ENCODE measurements at regions not wholly inside any gene's neighbourhood (a gene's known extent, or its start where the extent isn't known, plus 50 kb on each side); places are given as distances from the start of the nearest gene placed in this dataset.
"Not testable (repeated sequence)": the region's sequence is repeated elsewhere in the genome, so short reads cannot be mapped to it uniquely, and the experiment has no call there.

- not testable (repeated sequence) for DNase-seq (ENCODE audit: low spot score)
Observed at GRCh38 chr4:9604031-9604892, 160.0 kb downstream of the DEFB131A start.

DNA sequence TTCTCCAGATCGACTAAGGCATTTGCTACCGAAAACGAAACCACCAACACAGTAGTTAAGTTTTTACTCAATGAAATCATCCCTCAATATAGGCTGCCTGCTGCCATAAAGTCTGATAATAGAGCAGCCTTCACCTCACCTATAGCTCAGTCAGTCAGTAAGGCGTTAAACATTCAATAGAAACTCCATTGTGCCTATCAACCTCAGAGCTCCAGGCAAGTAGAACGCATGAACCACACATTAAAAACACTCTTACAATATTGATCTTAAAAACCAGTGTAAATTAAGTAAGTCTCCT lies 160.6 kb downstream of the DEFB131A start:
- DNase-seq (ENCODE audit: low spot score): not testable (repeated sequence)

- no peak for DNase-seq (ENCODE audit: low spot score)
Observed at GRCh38 chr4:9608300-9608699, 164.1 kb downstream of the DEFB131A start.

- DNase-seq (ENCODE audit: low spot score): not testable (repeated sequence)
Observed at GRCh38 chr4:9610321-9610720, 166.1 kb downstream of the DEFB131A start.

- DNase-seq (ENCODE audit: low spot score): no peak
Observed at GRCh38 chr4:9611101-9611500, 166.9 kb downstream of the DEFB131A start.

GRCh38 chr4:9636411-9636810 lies 145.0 kb upstream of the DRD5 start:
- DNase-seq (ENCODE audit: low spot score): not testable (repeated sequence)

GRCh38 chr4:9659678-9660077 lies 121.8 kb upstream of the DRD5 start:
- not testable (repeated sequence) for DNase-seq (ENCODE audit: low spot score)

GRCh38 chr4:9660955-9661354 lies 120.5 kb upstream of the DRD5 start:
- not testable (repeated sequence) for DNase-seq (ENCODE audit: low spot score)

GRCh38 chr4:9670725-9671124 lies 110.7 kb upstream of the DRD5 start:
- not testable (repeated sequence) for DNase-seq (ENCODE audit: low spot score)

- not testable (repeated sequence) for DNase-seq (ENCODE audit: low spot score)
Observed at GRCh38 chr4:9677357-9677756, 104.1 kb upstream of the DRD5 start.

DNA sequence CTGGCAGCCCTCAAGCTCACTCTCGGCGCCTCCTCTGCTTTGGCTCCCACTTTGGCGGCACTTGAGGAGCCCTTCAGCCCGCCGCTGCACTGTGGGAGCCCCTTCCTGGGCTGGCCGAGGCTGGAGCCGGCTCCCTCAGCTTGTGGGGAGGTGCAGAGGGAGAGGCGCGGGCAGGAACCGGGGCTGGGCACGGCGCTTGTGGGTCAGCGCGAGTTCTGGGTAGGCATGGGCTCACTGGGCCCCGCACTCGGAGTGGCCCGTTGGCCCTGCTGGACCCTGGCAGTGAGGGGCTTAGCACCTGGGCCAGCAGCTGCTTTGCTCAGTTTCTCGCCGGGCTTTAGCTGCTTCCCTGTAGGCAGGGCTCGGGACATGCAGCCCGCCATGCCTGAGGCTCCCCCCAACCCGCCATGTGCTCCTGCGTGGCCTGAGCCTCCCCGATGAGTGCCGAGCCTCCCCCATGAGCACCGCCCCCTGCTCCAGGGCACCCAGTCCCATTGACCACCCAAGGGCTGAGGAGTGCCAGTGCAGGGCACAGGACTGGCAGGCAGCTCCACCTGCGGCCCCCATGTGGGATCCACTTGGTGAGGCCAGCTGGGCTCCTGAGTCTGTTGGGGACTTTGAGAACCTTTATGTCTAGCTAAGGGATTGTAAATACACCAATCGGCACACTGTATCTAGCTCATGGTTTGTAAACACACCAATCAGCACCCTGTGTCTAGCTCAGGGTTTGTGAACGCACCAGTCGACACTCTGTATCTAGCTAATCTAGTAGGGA lies 101.5 kb upstream of the DRD5 start:
- DNase-seq (ENCODE audit: low spot score): no peak

DNA sequence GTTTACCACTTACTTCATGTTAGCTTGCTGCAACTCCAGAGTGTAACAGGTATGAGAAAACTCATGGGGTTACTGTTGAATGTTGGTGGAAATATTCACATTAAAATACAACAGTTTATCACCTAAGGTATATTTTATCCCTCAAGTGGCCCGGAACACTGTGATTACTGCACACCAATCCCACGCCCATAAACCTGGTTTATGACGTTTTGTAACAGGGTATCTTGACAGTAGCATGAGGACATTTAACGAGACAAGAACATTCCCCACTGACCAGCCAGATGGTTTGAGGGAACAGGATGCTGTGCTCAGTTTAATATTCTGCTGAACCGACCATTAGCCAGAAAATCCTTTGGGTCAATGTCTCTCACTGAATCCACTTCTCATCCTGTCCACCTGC lies 98.3 kb upstream of the DRD5 start:
- not testable (repeated sequence) for DNase-seq (ENCODE audit: low spot score)

DNA sequence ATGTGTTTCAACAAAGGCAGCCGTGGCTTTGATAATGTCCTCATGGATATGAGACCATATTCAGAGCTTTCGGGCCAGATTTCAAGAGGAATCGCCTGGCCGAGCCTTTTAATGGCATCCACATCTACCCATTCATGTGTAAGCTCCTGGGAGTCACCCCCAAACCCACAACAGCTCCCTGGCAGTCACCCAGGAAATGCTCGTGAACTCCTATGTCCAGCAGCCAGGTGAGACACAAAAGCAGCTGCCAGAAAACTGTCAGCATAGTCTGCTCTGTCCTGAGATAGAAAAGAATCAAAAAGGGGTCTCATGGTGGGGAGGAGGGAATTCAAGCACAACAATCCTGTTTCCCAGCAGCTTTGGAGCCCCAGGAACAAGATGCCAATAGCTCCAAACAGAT lies 96.4 kb upstream of the DRD5 start:
- not testable (repeated sequence) for DNase-seq (ENCODE audit: low spot score)

DNA sequence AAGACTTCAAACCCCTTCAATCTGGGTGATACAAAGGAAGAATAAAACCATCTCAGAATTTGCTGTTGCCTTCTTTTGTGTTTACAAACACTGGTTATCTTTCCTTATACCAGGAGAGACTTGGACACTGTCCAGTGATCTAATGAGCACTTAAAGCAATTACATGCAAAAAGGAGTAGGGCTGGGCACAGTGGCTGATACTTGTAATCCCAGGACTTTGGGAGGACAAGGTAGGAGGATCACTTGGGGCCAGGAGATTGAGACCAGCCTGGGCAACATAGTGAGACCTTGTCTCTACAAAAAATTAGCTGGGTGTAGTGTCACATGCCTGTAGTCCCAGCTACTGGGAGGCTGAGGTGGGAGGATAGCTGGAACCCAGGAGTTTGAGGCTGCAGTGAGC lies 95.7 kb upstream of the DRD5 start:
- no peak for DNase-seq (ENCODE audit: low spot score)

DNA sequence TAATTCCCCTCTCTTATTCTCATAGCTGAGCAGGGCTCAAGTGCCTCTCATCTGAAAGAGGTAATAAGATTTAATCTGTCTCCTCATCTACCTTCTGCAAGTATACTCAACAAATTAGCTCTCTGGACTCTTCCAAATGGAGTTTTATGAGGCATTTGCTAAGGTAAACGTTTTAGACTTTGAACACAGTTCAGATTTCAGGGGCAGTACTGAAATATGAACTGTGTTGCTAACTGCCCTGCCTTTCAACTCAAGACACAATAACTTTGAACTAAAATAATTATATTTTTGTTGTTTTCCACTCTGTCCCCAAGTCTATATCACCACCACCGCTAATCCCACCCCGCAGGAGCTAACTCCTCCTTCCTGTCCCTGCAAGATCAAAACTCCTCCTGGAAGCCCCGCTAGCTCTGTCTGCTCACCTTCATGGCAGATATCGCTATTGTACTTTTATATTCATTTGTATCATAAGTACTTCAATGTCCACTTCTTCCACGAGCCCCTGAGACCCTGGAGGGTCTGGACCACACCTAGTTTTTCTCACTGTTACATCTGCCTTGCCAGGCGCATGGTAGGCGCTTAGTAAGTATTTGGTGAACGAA lies 90.7 kb upstream of the DRD5 start:
- not testable (repeated sequence) for DNase-seq (ENCODE audit: low spot score)

DNA sequence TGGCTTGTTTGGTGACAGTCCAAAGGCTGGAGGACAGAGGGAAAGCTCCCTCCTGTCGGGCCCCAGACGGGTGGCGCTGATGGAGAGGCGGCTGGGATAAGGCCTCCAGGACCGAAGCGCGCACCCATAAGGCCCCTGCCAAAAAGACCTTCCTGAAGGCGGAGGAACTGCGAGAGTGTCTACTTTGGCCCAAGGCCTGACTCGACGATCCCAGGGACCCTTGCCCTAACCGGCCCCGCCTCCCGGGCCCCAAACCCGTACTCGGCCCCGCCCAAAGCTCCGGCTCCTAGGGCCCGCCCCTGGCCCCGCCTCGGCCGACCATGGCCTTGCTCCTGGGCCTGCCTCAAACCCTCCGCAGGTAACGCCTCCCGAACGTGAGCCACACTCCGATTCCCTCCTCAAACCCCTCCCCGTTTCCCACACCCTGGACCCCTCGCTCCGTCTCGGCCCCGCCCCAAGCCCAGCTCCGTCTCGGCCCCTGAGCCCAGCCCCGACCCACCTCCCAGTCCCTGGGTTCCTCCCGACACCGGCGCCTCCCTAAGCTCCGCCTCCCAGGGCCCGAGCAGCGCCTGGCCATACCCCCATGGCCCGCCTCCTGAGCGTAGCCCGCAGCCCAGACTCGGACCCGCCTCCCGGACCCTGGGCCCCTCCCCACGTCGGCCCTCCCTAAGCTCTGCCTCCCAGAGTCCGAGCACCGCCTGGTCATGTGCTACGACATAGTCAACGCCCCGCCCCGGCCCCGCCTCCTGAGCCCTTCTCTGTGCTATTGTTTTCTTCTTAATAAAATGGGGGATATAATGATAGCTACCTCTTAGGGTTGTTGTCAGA lies 90.0 kb upstream of the DRD5 start:
- peak; percentile 90 for DNase-seq (ENCODE audit: low spot score)

- DNase-seq (ENCODE audit: low spot score): not testable (repeated sequence)
Observed at GRCh38 chr4:9692791-9693491, 88.5 kb upstream of the DRD5 start.

GRCh38 chr4:9694403-9694802 lies 87.0 kb upstream of the DRD5 start:
- DNase-seq (ENCODE audit: low spot score): not testable (repeated sequence)

- not testable (repeated sequence) for DNase-seq (ENCODE audit: low spot score)
Observed at GRCh38 chr4:9695994-9696393, 85.4 kb upstream of the DRD5 start.

- DNase-seq (ENCODE audit: low spot score): not testable (repeated sequence)
Observed at GRCh38 chr4:9696561-9696960, 84.9 kb upstream of the DRD5 start.

- not testable (repeated sequence) for DNase-seq (ENCODE audit: low spot score)
Observed at GRCh38 chr4:9702019-9702418, 79.4 kb upstream of the DRD5 start.

Data from AG08395 (cell line).